ENCODE measurements at regions not wholly inside any gene's neighbourhood (a gene's known extent, or its start where the extent isn't known, plus 50 kb on each side); places are given as distances from the start of the nearest gene placed in this dataset.

- TF ChIP-seq ZFX (IDR thresholded peaks at IDR 0.05; ENCODE audit: borderline replicate concordance) (no peak), CTCF (IDR thresholded peaks at IDR 0.05) (no peak)
- H3K27ac ChIP-seq, result no peak overlapping the region
Measured at GRCh38 chr6:6843057-6843627, 254.6 kb downstream of the LY86 start.

- no peak overlapping the region for H3K27ac ChIP-seq
- TF ChIP-seq CTCF (IDR thresholded peaks at IDR 0.05) (no peak), ZFX (IDR thresholded peaks at IDR 0.05; ENCODE audit: borderline replicate concordance) (no peak)
Measured at GRCh38 chr6:6843777-6844176, 255.3 kb downstream of the LY86 start.

- TF ChIP-seq ZFX (IDR thresholded peaks at IDR 0.05; ENCODE audit: borderline replicate concordance) (no peak), CTCF (IDR thresholded peaks at IDR 0.05) (no peak)
Measured at GRCh38 chr6:6844530-6844929, 256.0 kb downstream of the LY86 start.

GRCh38 chr6:6845603-6846002 is 257.1 kb downstream of the LY86 start:
- no peak for TF ChIP-seq ZFX (IDR thresholded peaks at IDR 0.05; ENCODE audit: borderline replicate concordance)
- TF ChIP-seq CTCF (IDR thresholded peaks at IDR 0.05), result no peak

More at GRCh38 chr6:6844530-6844929, 256.0 kb downstream of the LY86 start:
- H3K27ac ChIP-seq, result no peak overlapping the region

GRCh38 chr6:6847591-6847990 is 259.1 kb downstream of the LY86 start:
- TF ChIP-seq ZFX (IDR thresholded peaks at IDR 0.05; ENCODE audit: borderline replicate concordance) (no peak), CTCF (IDR thresholded peaks at IDR 0.05) (no peak)
- no peak overlapping the region for H3K27ac ChIP-seq

More at GRCh38 chr6:6845603-6846002, 257.1 kb downstream of the LY86 start:
- no peak overlapping the region for H3K27ac ChIP-seq

GRCh38 chr6:6851059-6851948 is 256.5 kb upstream of the RREB1 start:
- no peak for TF ChIP-seq ZFX (IDR thresholded peaks at IDR 0.05; ENCODE audit: borderline replicate concordance)
- TF ChIP-seq CTCF (IDR thresholded peaks at IDR 0.05), result no peak
- no peak overlapping the region for H3K27ac ChIP-seq

GRCh38 chr6:6851949-6852261 is 255.9 kb upstream of the RREB1 start:
- H3K27ac ChIP-seq, result no peak overlapping the region
- no peak for TF ChIP-seq CTCF (IDR thresholded peaks at IDR 0.05)
- TF ChIP-seq ZFX (IDR thresholded peaks at IDR 0.05; ENCODE audit: borderline replicate concordance), result no peak

Measured in 22Rv1 (cell line).